Stomach smooth muscle (tissue), 2 donors: ENCODE measurements at regions not wholly inside any gene's neighbourhood (a gene's known extent, or its start where the extent isn't known, plus 50 kb on each side); places are given as distances from the start of the nearest gene placed in this dataset.
"Not testable (repeated sequence)": the region's sequence is repeated elsewhere in the genome, so short reads cannot be mapped to it uniquely, and the experiment has no call there.

Source experiments
- H3K27ac ChIP-seq: one replicate; pipeline ENCODE4 v1.7.0; 2013; ENCODE audit warnings: mild to moderate bottlenecking, low read length, inconsistent platforms
- H3K27me3 ChIP-seq, 2 donors: one replicate each; pipeline ENCODE4 v1.7.0; 2013; ENCODE audit warnings: low read length in 2 of 2; ENCODE audit not compliant: insufficient read depth in 2 of 2, control insufficient read depth in 1 of 2
- H3K36me3 ChIP-seq, 2 donors: one replicate each; pipeline ENCODE4 v1.7.0; 2013; ENCODE audit warnings: low read length in 2 of 2; ENCODE audit not compliant: control insufficient read depth in 2 of 2, insufficient read depth in 2 of 2
- H3K4me1 ChIP-seq: one replicate; pipeline ENCODE4 v1.7.0; 2013; ENCODE audit warnings: low read length; ENCODE audit not compliant: control insufficient read depth, insufficient read depth
- H3K4me3 ChIP-seq, 2 donors: one replicate each; pipeline ENCODE4 v1.7.0; 2013; ENCODE audit warnings: low read length in 2 of 2
- H3K9ac ChIP-seq, 2 donors: one replicate each; pipeline ENCODE4 v1.7.0; 2013; ENCODE audit warnings: low read length in 2 of 2, mild to moderate bottlenecking in 1 of 2
- H3K9me3 ChIP-seq, 2 donors: one replicate each; pipeline ENCODE4 v1.7.0; 2013; ENCODE audit warnings: low read length in 2 of 2; ENCODE audit not compliant: control insufficient read depth in 2 of 2
- donor health status: healthy.
- donor health status: Pancreatic carcinoma.

DNA sequence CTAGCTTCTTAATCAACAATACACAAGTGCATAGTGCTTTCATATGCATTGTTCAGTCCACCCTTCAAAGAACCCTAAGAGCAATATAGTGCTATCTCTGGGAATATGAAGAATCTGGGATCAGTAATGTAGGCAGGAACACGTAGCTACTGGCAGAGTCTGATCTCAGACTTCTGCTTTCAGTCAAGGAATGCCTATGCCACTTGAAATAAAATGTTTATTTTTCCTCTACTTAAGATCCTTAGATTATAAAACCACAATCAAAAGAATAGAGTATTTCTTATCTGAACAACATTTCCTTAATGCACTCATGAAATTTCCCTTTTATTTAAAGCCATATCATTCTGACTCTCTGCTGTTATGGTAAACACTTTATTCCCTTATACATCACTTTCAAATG is 1407.8 kb upstream of the C9orf72 start:
- Histone ChIP-seq H3K4me3 (no peak overlapping the region), H3K9me3 (no peaks in the 10 kb centered on the region), H3K9ac (no peak overlapping the region), H3K27me3 (no peaks in the 10 kb centered on the region), H3K27ac (no peak overlapping the region), H3K36me3 (no peaks in the 10 kb centered on the region), H3K4me1 (no peaks in the 10 kb centered on the region)

DNA sequence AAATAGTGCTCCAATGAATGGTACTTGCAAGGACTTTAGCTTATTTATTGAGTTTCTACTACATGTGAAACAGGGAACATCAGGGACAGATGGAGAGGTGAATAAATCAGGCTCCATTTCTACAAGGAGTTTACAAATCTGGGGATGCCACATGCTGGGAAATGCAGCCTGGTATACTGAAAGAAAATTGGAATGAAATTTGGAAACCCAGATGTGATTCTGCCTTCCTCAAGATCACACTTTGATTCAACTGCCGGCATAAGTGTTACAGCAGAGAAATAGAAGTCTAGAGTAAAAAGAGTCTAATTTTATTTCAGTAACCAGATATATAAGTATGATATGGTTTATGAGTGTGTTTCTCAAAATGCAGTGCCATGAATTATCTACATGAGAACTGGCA is 1408.4 kb upstream of the C9orf72 start:
- Histone ChIP-seq H3K4me1 (no peaks in the 10 kb centered on the region), H3K4me3 (no peak overlapping the region), H3K9me3 (no peaks in the 10 kb centered on the region), H3K27ac (no peak overlapping the region), H3K36me3 (no peaks in the 10 kb centered on the region), H3K9ac (no peak overlapping the region), H3K27me3 (no peaks in the 10 kb centered on the region)

DNA sequence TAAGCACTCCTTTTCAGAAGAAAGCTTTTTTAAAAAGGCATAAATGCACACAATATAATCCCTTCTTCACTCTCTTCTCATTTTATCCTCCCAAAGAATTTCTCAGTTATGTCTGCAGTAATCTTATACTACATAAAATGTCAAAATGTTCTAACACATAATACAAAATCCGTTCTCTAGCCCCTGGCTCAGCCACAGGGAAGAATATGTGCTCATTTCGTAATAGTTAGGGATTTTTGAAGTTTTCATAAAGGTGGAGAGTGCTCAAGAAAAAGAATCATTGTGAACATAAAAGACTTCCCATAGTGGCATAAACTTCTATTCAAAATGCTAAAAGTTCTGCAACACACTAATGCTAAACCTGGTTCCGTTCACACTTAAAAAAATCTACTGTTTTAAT is 1410.7 kb upstream of the C9orf72 start:
- H3K4me1 ChIP-seq: no peaks in the 10 kb centered on the region
- no peaks in the 10 kb centered on the region for H3K27me3 ChIP-seq
- no peaks in the 10 kb centered on the region for H3K36me3 ChIP-seq
- no peaks in the 10 kb centered on the region for H3K9me3 ChIP-seq
- H3K27ac ChIP-seq: no peak overlapping the region
- no peak overlapping the region for H3K4me3 ChIP-seq
- H3K9ac ChIP-seq: no peak overlapping the region

DNA sequence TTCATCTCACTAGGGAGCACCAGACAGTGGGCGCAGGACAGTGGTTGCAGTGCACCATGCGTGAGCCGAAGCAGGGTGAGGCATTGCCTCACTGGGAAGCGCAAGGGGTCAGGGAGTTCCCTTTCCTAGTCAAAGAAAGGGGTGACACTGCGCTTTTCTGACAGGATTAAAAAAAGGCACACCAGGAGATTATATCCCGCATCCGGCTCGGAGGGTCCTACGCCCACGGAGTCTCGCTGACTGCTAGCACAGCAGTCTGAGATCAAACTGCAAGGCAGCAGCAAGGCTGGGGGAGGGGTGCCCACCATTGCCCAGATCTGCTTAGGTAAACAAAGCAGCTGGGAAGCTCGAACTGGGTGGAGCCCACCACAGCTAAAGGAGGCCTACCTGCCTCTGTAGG is 1416.7 kb upstream of the C9orf72 start:
- not testable (repeated sequence) for H3K4me3 ChIP-seq, H3K9ac ChIP-seq, H3K27me3 ChIP-seq, H3K36me3 ChIP-seq, H3K9me3 ChIP-seq, H3K27ac ChIP-seq, H3K4me1 ChIP-seq

DNA sequence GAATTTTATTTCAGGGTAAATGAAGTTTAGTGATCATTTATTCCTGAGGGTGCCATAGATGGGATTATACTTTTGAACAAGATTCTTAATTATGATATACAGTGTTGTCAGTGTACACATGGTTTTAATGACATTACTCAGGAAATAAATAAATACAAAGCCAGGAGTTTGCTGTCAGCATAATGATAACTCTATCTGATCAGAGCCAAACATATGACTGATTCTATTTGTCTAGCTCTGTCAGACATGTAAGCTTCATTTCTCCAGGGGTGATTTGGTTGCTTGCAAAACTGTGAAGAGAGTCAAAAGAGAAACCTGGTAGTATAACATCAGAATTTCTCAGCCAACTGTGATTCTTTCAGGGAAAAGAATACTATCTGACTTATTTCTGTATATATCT is 1425.8 kb upstream of the C9orf72 start:
- no peaks in the 10 kb centered on the region for H3K9me3 ChIP-seq
- H3K27me3 ChIP-seq: no peaks in the 10 kb centered on the region
- no peak overlapping the region for H3K27ac ChIP-seq
- H3K4me3 ChIP-seq: no peak overlapping the region
- H3K36me3 ChIP-seq: no peaks in the 10 kb centered on the region
- H3K4me1 ChIP-seq: no peaks in the 10 kb centered on the region
- H3K9ac ChIP-seq: no peak overlapping the region

DNA sequence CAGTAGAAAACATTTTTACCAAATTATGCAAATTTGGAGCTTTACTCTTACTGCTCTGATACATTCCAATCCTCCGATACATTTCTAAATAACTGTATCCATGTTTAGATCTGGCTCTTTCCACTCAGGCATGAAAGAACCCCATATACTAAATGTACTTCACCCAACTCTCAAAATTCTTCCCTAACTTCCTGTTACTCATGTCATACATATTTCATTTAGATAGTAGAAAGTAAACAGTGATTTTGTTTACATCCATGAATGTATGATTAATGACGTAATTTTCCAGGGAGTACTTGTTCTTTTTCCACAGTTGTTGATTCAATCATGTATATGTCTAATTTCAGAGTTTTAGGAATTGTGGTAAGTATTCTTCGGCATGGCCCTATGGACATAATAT is 1426.5 kb upstream of the C9orf72 start:
- Histone ChIP-seq H3K27ac (no peak overlapping the region), H3K9me3 (no peaks in the 10 kb centered on the region), H3K27me3 (no peaks in the 10 kb centered on the region), H3K4me1 (no peaks in the 10 kb centered on the region), H3K4me3 (no peak overlapping the region), H3K36me3 (no peaks in the 10 kb centered on the region), H3K9ac (no peak overlapping the region)

DNA sequence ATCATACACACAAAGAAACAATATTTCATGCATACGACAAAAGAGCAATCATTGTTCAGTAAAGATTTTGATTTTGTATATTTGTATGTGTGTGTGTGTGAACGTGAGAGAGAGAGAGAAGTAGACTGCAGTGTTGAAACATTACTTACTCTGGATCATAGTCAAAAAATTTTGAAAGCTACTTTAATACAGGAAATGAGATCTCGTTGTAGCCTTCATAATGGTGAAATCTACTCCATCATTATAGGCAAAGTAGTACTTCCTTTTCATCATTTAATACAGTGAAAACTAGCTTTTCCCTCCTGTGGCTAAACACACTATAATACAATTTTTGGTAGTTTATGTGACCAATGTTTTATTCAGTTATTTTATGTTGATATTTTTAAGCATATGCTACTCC is 1427.7 kb upstream of the C9orf72 start:
- H3K27ac ChIP-seq: no peak overlapping the region
- H3K36me3 ChIP-seq: no peaks in the 10 kb centered on the region
- H3K27me3 ChIP-seq: no peaks in the 10 kb centered on the region
- no peaks in the 10 kb centered on the region for H3K4me1 ChIP-seq
- H3K4me3 ChIP-seq: no peak overlapping the region
- H3K9me3 ChIP-seq: no peaks in the 10 kb centered on the region
- no peak overlapping the region for H3K9ac ChIP-seq

DNA sequence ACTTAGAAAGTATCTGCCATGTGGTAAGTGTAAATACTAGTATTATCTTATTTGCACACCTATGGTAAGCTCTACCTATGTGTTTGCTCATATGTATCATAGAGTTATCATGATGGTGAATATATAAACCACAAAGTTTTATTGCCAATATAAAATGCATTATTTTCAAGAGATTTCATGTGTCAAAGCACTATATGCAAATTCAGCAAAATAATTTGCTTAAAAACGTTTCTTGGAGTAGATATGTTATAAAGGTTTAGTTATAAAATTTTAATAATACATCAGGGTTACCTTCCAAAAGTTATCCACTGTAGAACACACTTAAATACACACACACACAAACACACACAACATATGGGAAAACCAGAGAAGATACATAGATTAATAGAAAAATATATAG is 1431.7 kb upstream of the C9orf72 start:
- Histone ChIP-seq H3K36me3 (no peaks in the 10 kb centered on the region), H3K4me3 (no peak overlapping the region), H3K4me1 (no peaks in the 10 kb centered on the region), H3K27ac (no peak overlapping the region), H3K9ac (no peak overlapping the region), H3K9me3 (no peaks in the 10 kb centered on the region), H3K27me3 (no peaks in the 10 kb centered on the region)

DNA sequence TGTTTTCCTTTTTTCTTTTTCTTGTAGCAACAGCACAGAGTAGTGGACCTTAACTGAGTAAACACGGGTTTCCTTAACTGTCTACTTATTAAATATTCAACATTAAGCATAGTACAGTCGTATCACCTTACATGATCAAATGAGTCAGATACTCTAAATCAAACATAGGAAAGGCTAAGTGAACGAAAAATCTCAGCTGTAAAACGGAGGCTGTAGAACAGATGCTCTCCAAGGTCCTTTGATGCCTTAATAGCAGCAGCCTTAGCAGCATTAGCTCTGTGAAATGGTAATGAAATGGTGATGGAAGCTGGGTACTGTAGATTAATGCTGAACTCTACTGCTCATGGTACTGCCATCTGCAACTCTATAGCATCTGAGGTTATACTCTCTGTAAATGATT is 1433.3 kb upstream of the C9orf72 start:
- H3K36me3 ChIP-seq: no peaks in the 10 kb centered on the region
- no peak overlapping the region for H3K9ac ChIP-seq
- H3K4me1 ChIP-seq: no peaks in the 10 kb centered on the region
- no peak overlapping the region for H3K27ac ChIP-seq
- no peaks in the 10 kb centered on the region for H3K27me3 ChIP-seq
- no peaks in the 10 kb centered on the region for H3K9me3 ChIP-seq
- no peak overlapping the region for H3K4me3 ChIP-seq

DNA sequence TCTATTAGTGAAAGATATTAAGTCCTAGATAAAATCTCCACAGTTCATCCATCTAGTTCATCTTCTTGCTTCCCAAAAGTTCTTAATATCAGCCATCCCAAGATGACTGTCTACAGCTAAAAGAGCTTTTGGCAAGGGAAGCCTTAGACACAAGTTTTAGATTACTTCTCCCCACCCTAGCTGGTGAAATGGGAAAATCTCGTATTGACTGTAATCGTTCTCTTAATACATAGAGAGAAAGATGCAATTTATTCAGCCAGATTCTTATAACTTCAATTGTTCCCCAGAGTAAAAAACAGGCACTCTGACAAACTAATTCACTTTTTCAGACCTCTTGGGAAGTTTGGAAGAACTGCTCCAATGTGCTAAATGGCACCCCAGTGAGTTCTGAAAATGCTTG is 1439.6 kb upstream of the C9orf72 start:
- Histone ChIP-seq H3K27ac (no peak overlapping the region), H3K36me3 (no peaks in the 10 kb centered on the region), H3K4me1 (no peaks in the 10 kb centered on the region), H3K9me3 (no peaks in the 10 kb centered on the region), H3K9ac (no peak overlapping the region), H3K4me3 (no peak overlapping the region), H3K27me3 (no peaks in the 10 kb centered on the region)

DNA sequence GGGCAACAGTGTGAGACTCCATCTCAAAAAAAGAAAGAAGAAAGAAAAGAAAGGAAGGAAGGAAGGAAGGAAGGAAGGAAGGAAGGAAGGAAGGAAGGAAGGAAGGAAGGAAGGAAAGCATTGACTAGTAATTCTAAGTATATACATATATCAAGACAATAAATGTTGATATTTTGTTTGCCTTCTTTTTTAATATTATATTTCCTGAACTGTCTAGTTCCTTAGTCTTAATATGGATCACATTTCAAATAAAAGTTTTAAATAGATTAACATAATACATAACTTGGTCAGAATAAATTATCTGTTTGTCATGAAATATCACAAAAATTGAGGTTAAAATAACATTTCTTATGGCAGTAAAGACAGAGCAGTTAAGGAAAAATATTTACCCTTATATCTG is 1448.4 kb upstream of the C9orf72 start:
- Histone ChIP-seq H3K27ac (no peak overlapping the region), H3K4me3 (no peak overlapping the region), H3K9me3 (no peaks in the 10 kb centered on the region), H3K27me3 (no peaks in the 10 kb centered on the region), H3K36me3 (no peaks in the 10 kb centered on the region), H3K4me1 (no peaks in the 10 kb centered on the region), H3K9ac (no peak overlapping the region)

DNA sequence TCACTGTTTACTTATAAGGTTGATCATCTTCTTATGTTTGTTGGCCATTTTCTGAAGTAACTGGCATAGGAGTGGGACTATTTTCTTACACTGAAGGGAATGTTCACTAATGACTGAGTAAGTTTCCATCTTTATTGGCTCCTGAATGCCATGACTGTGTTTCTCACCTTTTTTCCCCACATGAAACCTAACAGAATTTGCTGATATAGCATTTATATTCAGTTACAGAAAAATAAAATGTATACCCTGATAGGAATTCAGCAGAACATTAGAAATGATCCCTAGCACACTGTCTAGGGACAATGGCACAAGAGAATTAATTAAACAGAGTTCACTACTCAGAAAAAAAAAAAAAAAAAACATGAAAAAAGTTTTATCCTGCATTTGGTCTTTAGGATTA is 1465.1 kb upstream of the C9orf72 start:
- no peaks in the 10 kb centered on the region for H3K36me3 ChIP-seq
- no peak overlapping the region for H3K4me3 ChIP-seq
- H3K27ac ChIP-seq: no peak overlapping the region
- H3K9ac ChIP-seq: no peak overlapping the region
- H3K4me1 ChIP-seq: no peaks in the 10 kb centered on the region
- no peaks in the 10 kb centered on the region for H3K9me3 ChIP-seq
- H3K27me3 ChIP-seq: no peaks in the 10 kb centered on the region
